SK-N-SH treated with all-trans-retinoic acid at 6 μM for 48 hours (cell line): ENCODE measurements at regions not wholly inside any gene's neighbourhood (a gene's known extent, or its start where the extent isn't known, plus 50 kb on each side); places are given as distances from the start of the nearest gene placed in this dataset.

Source experiments
- ATAC-seq: fragments of 200-7000 bp; cut with Tn5 transposase; 3 replicates; pipeline ENCODE4 v1.9.1; 2020; ENCODE audit warnings: mild to moderate bottlenecking, moderate library complexity
- ARNTL ChIP-seq: fragments of 450-650 bp; formaldehyde crosslinking; IDR thresholded peaks from 2 replicates; pipeline ENCODE4 v1.5.0; 2020; ENCODE audit warnings: low read depth, mild to moderate bottlenecking, moderate library complexity, borderline replicate concordance
- BACH2 ChIP-seq: fragments of 250-450 bp; sonication (Bioruptor Pico); IDR thresholded peaks from 2 replicates; pipeline ENCODE4 v1.9.0; 2021; ENCODE audit warnings: mild to moderate bottlenecking, borderline replicate concordance
- CSDC2 ChIP-seq: fragments of 250-450 bp; sonication (Bioruptor Pico); IDR thresholded peaks from 2 replicates; pipeline ENCODE4 v1.5.0; 2020; ENCODE audit warnings: mild to moderate bottlenecking, moderate library complexity
- CSRNP3 ChIP-seq: fragments of 250-450 bp; sonication (Bioruptor Pico); IDR thresholded peaks from 2 replicates; pipeline ENCODE4 v1.5.1; 2021; ENCODE audit warnings: mild to moderate bottlenecking, moderate library complexity
- ESRRG ChIP-seq: fragments of 250-450 bp; sonication (Bioruptor Pico); IDR thresholded peaks from 2 replicates; pipeline ENCODE4 v1.6.1; 2021; ENCODE audit warnings: mild to moderate bottlenecking
- ISL1 ChIP-seq: fragments of 250-450 bp; sonication (Bioruptor Pico); IDR thresholded peaks from 2 replicates; pipeline ENCODE4 v2.1.2; 2022; ENCODE audit warnings: mild to moderate bottlenecking, moderate library complexity
- PPARA ChIP-seq: fragments of 250-450 bp; sonication (Bioruptor Pico); IDR thresholded peaks from 2 replicates; pipeline ENCODE4 v1.5.0; 2020; ENCODE audit warnings: mild to moderate bottlenecking, borderline replicate concordance
- RARB ChIP-seq: fragments of 250-450 bp; sonication (Bioruptor Pico); IDR thresholded peaks from 2 replicates; pipeline ENCODE4 v1.8.0; 2021; ENCODE audit warnings: mild to moderate bottlenecking, moderate library complexity
- SNAI2 ChIP-seq: fragments of 250-450 bp; sonication (Bioruptor Pico); IDR thresholded peaks from 2 replicates; pipeline ENCODE4 v1.5.0; 2020; ENCODE audit warnings: mild to moderate bottlenecking, moderate library complexity
- TCF4 ChIP-seq: fragments of 250-450 bp; sonication (Bioruptor Pico); IDR thresholded peaks from 2 replicates; pipeline ENCODE4 v1.8.0; 2021; ENCODE audit warnings: mild to moderate bottlenecking, moderate library complexity, borderline replicate concordance
- TOX ChIP-seq: fragments of 250-450 bp; sonication (Bioruptor Pico); IDR thresholded peaks from 2 replicates; pipeline ENCODE4 v1.8.0; 2021; ENCODE audit warnings: mild to moderate bottlenecking, moderate library complexity, borderline replicate concordance
- TSHZ2 ChIP-seq: fragments of 250-450 bp; sonication (Bioruptor Pico); IDR thresholded peaks from 2 replicates; pipeline ENCODE4 v1.5.0; 2020; ENCODE audit warnings: mild to moderate bottlenecking, moderate library complexity
- ZC3H10 ChIP-seq: fragments of 250-450 bp; sonication (Bioruptor Pico); IDR thresholded peaks from 2 replicates; pipeline ENCODE4 v1.5.1; 2021; ENCODE audit warnings: mild to moderate bottlenecking, moderate library complexity
- ZFP30 ChIP-seq: fragments of 450-650 bp; formaldehyde crosslinking; IDR thresholded peaks from 2 replicates; pipeline ENCODE4 v1.5.0; 2022; ENCODE audit warnings: mild to moderate bottlenecking, moderate library complexity
- ZNF565 ChIP-seq: fragments of 450-650 bp; formaldehyde crosslinking; conservative IDR thresholded peaks from 2 replicates; pipeline ENCODE4 v1.5.0; 2020; ENCODE audit warnings: low read depth, mild to moderate bottlenecking, moderate library complexity
- ZNF70 ChIP-seq: fragments of 450-650 bp; formaldehyde crosslinking; IDR thresholded peaks from 2 replicates; pipeline ENCODE4 v1.5.0; 2020; ENCODE audit warnings: mild to moderate bottlenecking, moderate library complexity
- ZNF8 ChIP-seq: fragments of 450-650 bp; formaldehyde crosslinking; IDR thresholded peaks from 2 replicates; pipeline ENCODE4 v1.5.0; 2020; ENCODE audit warnings: mild to moderate bottlenecking, moderate library complexity
- TF ChIP-seq, protein P1 (sequence below): fragments of 250-450 bp; sonication (Bioruptor Pico); IDR thresholded peaks from 2 replicates; pipeline ENCODE4 v1.8.0; 2021; ENCODE audit warnings: low read depth, mild to moderate bottlenecking, moderate library complexity, borderline replicate concordance
- TF ChIP-seq, protein P2 (sequence below): fragments of 250-450 bp; sonication (Bioruptor Pico); IDR thresholded peaks from 2 replicates; pipeline ENCODE4 v1.5.1; 2020; ENCODE audit warnings: low read depth, mild to moderate bottlenecking, moderate library complexity

- no peak for TF ChIP-seq CSRNP3
Measured at GRCh38 chr6:147808640-147809039, 300.1 kb downstream of the SAMD5 start (continued).

- no peak for ATAC-seq
- no peak for TF ChIP-seq ESRRG
- TF ChIP-seq, protein P1, sequence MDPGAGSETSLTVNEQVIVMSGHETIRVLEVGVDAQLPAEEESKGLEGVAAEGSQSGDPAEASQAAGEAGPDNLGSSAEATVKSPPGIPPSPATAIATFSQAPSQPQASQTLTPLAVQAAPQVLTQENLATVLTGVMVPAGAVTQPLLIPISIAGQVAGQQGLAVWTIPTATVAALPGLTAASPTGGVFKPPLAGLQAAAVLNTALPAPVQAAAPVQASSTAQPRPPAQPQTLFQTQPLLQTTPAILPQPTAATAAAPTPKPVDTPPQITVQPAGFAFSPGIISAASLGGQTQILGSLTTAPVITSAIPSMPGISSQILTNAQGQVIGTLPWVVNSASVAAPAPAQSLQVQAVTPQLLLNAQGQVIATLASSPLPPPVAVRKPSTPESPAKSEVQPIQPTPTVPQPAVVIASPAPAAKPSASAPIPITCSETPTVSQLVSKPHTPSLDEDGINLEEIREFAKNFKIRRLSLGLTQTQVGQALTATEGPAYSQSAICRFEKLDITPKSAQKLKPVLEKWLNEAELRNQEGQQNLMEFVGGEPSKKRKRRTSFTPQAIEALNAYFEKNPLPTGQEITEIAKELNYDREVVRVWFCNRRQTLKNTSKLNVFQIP (CRISPR knock-in tag) = no peak
- TF ChIP-seq ARNTL (CRISPR knock-in tag) = no peak
- TF ChIP-seq RARB (CRISPR knock-in tag) = no peak
- TF ChIP-seq, protein P2, sequence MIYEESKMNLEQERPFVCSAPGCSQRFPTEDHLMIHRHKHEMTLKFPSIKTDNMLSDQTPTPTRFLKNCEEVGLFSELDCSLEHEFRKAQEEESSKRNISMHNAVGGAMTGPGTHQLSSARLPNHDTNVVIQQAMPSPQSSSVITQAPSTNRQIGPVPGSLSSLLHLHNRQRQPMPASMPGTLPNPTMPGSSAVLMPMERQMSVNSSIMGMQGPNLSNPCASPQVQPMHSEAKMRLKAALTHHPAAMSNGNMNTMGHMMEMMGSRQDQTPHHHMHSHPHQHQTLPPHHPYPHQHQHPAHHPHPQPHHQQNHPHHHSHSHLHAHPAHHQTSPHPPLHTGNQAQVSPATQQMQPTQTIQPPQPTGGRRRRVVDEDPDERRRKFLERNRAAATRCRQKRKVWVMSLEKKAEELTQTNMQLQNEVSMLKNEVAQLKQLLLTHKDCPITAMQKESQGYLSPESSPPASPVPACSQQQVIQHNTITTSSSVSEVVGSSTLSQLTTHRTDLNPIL (CRISPR knock-in tag) = no peak
- no peak for TF ChIP-seq ISL1 (CRISPR knock-in tag)
- no peak for TF ChIP-seq TCF4 (CRISPR knock-in tag)
- no peak for TF ChIP-seq TOX (CRISPR knock-in tag)
- TF ChIP-seq ZFP30 (CRISPR knock-in tag) = no peak
Measured at GRCh38 chr6:147811913-147812629, 303.6 kb downstream of the SAMD5 start.

- no peak for ATAC-seq
- TF ChIP-seq, protein P1 (CRISPR knock-in tag) = no peak
- TF ChIP-seq ZNF70 = no peak
- TF ChIP-seq ZFP30 (CRISPR knock-in tag) = no peak
- no peak for TF ChIP-seq TSHZ2 (CRISPR knock-in tag)
- no peak for TF ChIP-seq CSDC2 (CRISPR knock-in tag)
- no peak for TF ChIP-seq PPARA
- no peak for TF ChIP-seq BACH2 (CRISPR knock-in tag)
- TF ChIP-seq ZC3H10 (CRISPR knock-in tag) = no peak
- TF ChIP-seq RARB (CRISPR knock-in tag) = no peak
- no peak for TF ChIP-seq ESRRG
- no peak for TF ChIP-seq CSRNP3
- no peak for TF ChIP-seq ZNF565 (CRISPR knock-in tag)
- TF ChIP-seq ARNTL (CRISPR knock-in tag) = no peak
- no peak for TF ChIP-seq TCF4 (CRISPR knock-in tag)
- TF ChIP-seq SNAI2 (CRISPR knock-in tag) = no peak
- no peak for TF ChIP-seq ZNF8 (CRISPR knock-in tag)
- TF ChIP-seq, all 23 proteins: peak for 0
Measured at GRCh38 chr6:147817042-147817689, 308.7 kb downstream of the SAMD5 start.
